ENCODE measurements at regions not wholly inside any gene's neighbourhood (a gene's known extent, or its start where the extent isn't known, plus 50 kb on each side); places are given as distances from the start of the nearest gene placed in this dataset.

DNA sequence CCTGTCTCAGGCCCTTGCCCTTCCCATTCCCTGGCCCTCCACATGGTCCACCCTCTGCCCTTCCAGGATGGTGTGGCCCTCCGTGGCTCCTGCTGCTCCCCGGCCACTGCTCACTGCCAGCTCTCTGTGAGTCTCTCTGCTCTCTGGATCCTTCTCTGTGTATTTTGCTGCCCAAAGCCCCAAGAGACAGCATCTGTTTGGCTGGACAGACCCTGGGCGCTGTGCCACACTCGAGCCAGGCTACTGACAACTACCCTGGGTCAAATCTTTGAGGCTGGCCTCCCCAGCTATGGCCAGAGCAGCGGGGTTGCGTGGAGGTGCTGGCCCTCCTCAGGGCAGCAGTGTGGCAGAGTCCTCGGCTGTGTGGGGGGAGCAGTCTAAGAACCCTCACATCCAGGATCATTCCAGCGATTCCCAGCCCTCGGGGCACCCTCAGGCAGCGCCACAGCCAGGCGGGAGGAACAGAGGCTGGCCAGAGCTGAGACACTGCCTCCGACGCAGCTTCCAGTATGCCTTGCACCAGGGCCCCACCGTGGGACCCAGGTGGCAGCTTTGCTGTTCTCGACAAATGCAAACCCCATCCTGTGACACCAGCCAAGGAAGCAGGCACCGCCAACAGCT lies 139.4 kb upstream of the GLI2 start:
- Histone ChIP-seq H3K4me1 (ENCODE audit: control insufficient read depth, insufficient read depth, low read length) (no peaks in the 10 kb centered on the region), H3K4me3 (ENCODE audit: low read depth, low read length) (no peak overlapping the region), H3K27ac (ENCODE audit: extremely low read depth, low read depth, low read length) (no peak overlapping the region), H3K36me3 (ENCODE audit: control insufficient read depth in 2 of 2, insufficient read depth in 1 of 2, low read length in 2 of 2) (no peaks in the 10 kb centered on the region), H3K9me3 (ENCODE audit: control insufficient read depth, insufficient read depth, low read depth, low read length) (no peaks in the 10 kb centered on the region)
- POLR2A ChIA-PET = no interaction called here
- TF ChIP-seq ZNF670 (tag by site-specific recombination; IDR thresholded peaks at IDR 0.05; ENCODE audit: low read depth) = no peak
- no peak for TF ChIP-seq ZNF140 (tag by site-specific recombination; IDR thresholded peaks at IDR 0.05)
- TF ChIP-seq ZNF843 (tag by site-specific recombination; IDR thresholded peaks at IDR 0.05) = no peak
- TF ChIP-seq ZFP37 (tag by site-specific recombination; IDR thresholded peaks at IDR 0.05) = no peak
- no peak for TF ChIP-seq KLF9 (tag by site-specific recombination; IDR thresholded peaks at IDR 0.05; ENCODE audit: low read depth)
- TF ChIP-seq ZNF426 (tag by site-specific recombination; IDR thresholded peaks at IDR 0.05) = no peak
- TF ChIP-seq KLF10 (tag by site-specific recombination; IDR thresholded peaks at IDR 0.05) = no peak
- TF ChIP-seq ZNF148 (tag by site-specific recombination; IDR thresholded peaks at IDR 0.05; ENCODE audit: borderline replicate concordance) = no peak
- no peak for TF ChIP-seq ZNF558 (tag by site-specific recombination; IDR thresholded peaks at IDR 0.05)
- no peak for TF ChIP-seq ZIC2 (tag by site-specific recombination; IDR thresholded peaks at IDR 0.05)
- no peak for TF ChIP-seq ZNF354C (tag by site-specific recombination; IDR thresholded peaks at IDR 0.05; ENCODE audit: borderline replicate concordance, low read depth)
- no peak for TF ChIP-seq ZNF302 (tag by site-specific recombination; IDR thresholded peaks at IDR 0.05; ENCODE audit: low read depth)
- TF ChIP-seq ZNF19 (tag by site-specific recombination; IDR thresholded peaks at IDR 0.05; ENCODE audit: low read depth) = no peak
- TF ChIP-seq ZNF132 (tag by site-specific recombination; IDR thresholded peaks at IDR 0.05; ENCODE audit: borderline replicate concordance) = no peak
- no peak for TF ChIP-seq ZNF239 (tag by site-specific recombination; IDR thresholded peaks at IDR 0.05)
- no peak for TF ChIP-seq HOXC10 (CRISPR knock-in tag; IDR thresholded peaks at IDR 0.05)
- no peak for TF ChIP-seq CTCF (tag by site-specific recombination; IDR thresholded peaks at IDR 0.05)
- CTCF ChIA-PET = interaction anchor here (0.6 to 1.1 kb wide), 3 partner anchors 11 to 158 kb away, joined by 3 to 5 read pairs (median 4); no protein-coding TSS in a partner anchor

DNA sequence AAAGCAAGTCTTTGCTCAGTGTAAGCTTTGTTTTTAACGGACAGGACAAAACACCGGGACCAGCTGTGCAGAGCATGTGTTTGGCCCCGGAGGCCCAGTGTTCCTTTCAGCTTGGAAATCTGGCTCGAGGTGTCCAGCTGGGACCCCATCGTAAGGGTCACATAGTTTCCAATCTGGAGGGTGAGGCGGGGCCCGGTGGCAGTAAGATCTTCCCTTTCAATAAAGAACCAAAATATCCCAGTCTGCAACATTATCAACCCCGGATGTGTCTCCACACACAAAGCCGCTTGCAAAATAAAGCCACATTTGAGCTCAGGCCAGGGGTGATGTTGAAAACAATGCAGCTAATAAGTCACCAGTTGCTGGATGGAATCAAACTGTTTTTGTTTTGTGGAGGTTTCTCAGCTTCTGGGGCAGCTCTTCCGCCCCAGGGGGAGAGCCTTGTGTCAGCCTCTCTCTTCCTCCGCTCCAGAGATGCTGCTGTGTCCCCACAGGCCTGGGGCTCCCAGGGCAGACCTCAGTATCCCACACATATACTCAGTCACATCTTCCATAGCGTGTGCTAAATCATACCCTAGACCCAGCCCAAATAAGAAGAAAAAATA lies 138.6 kb upstream of the GLI2 start:
- Histone ChIP-seq H3K4me1 (ENCODE audit: control insufficient read depth, insufficient read depth, low read length) (no peaks in the 10 kb centered on the region), H3K36me3 (ENCODE audit: control insufficient read depth in 2 of 2, insufficient read depth in 1 of 2, low read length in 2 of 2) (no peaks in the 10 kb centered on the region), H3K9me3 (ENCODE audit: control insufficient read depth, insufficient read depth, low read depth, low read length) (no peaks in the 10 kb centered on the region), H3K27ac (ENCODE audit: extremely low read depth, low read depth, low read length) (no peak overlapping the region), H3K4me3 (ENCODE audit: low read depth, low read length) (no peak overlapping the region)
- CTCF ChIA-PET = interaction anchor here (0.6 to 1.1 kb wide), 4 partner anchors 10 to 44 kb away, joined by 3 to 4 read pairs (median 3); no protein-coding TSS in a partner anchor
- POLR2A ChIA-PET = no interaction called here
- no peak for TF ChIP-seq ZNF354C (tag by site-specific recombination; IDR thresholded peaks at IDR 0.05; ENCODE audit: borderline replicate concordance, low read depth)
- no peak for TF ChIP-seq ZNF175 (tag by site-specific recombination; IDR thresholded peaks at IDR 0.05)
- TF ChIP-seq, protein P1, sequence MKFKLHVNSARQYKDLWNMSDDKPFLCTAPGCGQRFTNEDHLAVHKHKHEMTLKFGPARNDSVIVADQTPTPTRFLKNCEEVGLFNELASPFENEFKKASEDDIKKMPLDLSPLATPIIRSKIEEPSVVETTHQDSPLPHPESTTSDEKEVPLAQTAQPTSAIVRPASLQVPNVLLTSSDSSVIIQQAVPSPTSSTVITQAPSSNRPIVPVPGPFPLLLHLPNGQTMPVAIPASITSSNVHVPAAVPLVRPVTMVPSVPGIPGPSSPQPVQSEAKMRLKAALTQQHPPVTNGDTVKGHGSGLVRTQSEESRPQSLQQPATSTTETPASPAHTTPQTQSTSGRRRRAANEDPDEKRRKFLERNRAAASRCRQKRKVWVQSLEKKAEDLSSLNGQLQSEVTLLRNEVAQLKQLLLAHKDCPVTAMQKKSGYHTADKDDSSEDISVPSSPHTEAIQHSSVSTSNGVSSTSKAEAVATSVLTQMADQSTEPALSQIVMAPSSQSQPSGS (tag by site-specific recombination; IDR thresholded peaks at IDR 0.05; ENCODE audit: low read depth) = no peak
- TF ChIP-seq ZNF501 (tag by site-specific recombination; IDR thresholded peaks at IDR 0.05) = no peak
- TF ChIP-seq ZNF561 (tag by site-specific recombination; IDR thresholded peaks at IDR 0.05; ENCODE audit: borderline replicate concordance) = no peak
- TF ChIP-seq ZSCAN23 (tag by site-specific recombination; IDR thresholded peaks at IDR 0.05) = no peak
- TF ChIP-seq ZNF16 (tag by site-specific recombination; IDR thresholded peaks at IDR 0.05; ENCODE audit: low read depth) = no peak
- TF ChIP-seq ZNF19 (tag by site-specific recombination; IDR thresholded peaks at IDR 0.05; ENCODE audit: low read depth) = no peak
- TF ChIP-seq, protein P2, sequence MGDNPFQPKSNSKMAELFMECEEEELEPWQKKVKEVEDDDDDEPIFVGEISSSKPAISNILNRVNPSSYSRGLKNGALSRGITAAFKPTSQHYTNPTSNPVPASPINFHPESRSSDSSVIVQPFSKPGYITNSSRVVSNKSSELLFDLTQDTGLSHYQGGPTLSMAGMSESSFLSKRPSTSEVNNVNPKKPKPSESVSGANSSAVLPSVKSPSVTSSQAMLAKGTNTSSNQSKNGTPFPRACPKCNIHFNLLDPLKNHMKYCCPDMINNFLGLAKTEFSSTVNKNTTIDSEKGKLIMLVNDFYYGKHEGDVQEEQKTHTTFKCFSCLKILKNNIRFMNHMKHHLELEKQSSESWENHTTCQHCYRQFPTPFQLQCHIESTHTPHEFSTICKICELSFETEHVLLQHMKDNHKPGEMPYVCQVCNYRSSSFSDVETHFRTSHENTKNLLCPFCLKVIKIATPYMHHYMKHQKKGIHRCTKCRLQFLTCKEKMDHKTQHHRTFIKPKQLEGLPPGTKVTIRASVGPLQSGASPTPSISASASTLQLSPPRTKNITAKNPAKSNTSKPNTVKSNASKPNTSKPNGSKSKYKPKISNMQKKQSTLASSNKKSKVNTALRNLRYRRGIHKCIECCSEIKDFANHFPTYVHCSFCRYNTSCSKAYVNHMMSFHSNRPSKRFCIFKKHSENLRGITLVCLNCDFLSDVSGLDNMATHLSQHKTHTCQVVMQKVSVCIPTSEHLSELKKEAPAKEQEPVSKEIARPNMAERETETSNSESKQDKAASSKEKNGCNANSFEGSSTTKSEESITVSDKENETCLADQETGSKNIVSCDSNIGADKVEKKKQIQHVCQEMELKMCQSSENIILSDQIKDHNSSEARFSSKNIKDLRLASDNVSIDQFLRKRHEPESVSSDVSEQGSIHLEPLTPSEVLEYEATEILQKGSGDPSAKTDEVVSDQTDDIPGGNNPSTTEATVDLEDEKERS (tag by site-specific recombination; IDR thresholded peaks at IDR 0.05) = no peak
- no peak for TF ChIP-seq SCRT2 (tag by site-specific recombination; IDR thresholded peaks at IDR 0.05)
- TF ChIP-seq ZNF768 (tag by site-specific recombination; IDR thresholded peaks at IDR 0.05) = no peak
- no peak for TF ChIP-seq ZNF792 (tag by site-specific recombination; IDR thresholded peaks at IDR 0.05)
